IMR-90 (cell line): ENCODE measurements at regions not wholly inside any gene's neighbourhood (a gene's known extent, or its start where the extent isn't known, plus 50 kb on each side); places are given as distances from the start of the nearest gene placed in this dataset.

Experiments
- ATAC-seq: fragments of 200-7000 bp; cut with Tn5 transposase; 2 replicates; pipeline ENCODE4 v1.9.1; 2020; ENCODE audit warnings: low read depth, mild to moderate bottlenecking, moderate library complexity
- BruUV-seq: library from RNA; stranded (reverse); fragments of 400-500 nt; replicated peaks from 2 replicates; lab custom pipeline; 2021; lab: Mats Ljungman, UMichigan
- CTCF ChIA-PET: fragments of 300-600 bp; formaldehyde crosslinking; extraction: SDS; loops from one replicate; lab custom pipeline; 2021; ENCODE audit warnings: antibody characterized with exemption; lab: Yijun Ruan, JAX
- POLR2A ChIA-PET: fragments of 300-600 bp; sonication (Branson Sonifier 250); formaldehyde crosslinking; loops from one replicate; lab custom pipeline; 2022; ENCODE audit warnings: antibody characterized with exemption; ENCODE audit not compliant: unreplicated experiment; lab: Charles Lee
- DNase-seq: peaks from one replicate; pipeline ENCODE4 v3.0.0; 2013
- H2AFZ ChIP-seq: replicated peaks from 2 replicates; pipeline ENCODE3; 2013; ENCODE audit warnings: low read length, mild to moderate bottlenecking; ENCODE audit not compliant: poor library complexity
- H2AK5ac ChIP-seq: 2 replicates; pipeline ENCODE4 v1.6.1; 2013; ENCODE audit warnings: low read depth, low read length, inconsistent platforms
- H2AK9ac ChIP-seq: replicated peaks from 2 replicates; pipeline ENCODE3; 2013; ENCODE audit warnings: mild to moderate bottlenecking, low read depth, low read length, moderate library complexity; ENCODE audit not compliant: poor library complexity
- H2BK120ac ChIP-seq: 2 replicates; pipeline ENCODE4 v1.6.1; 2013; ENCODE audit warnings: low read depth, low read length, inconsistent platforms
- H2BK15ac ChIP-seq: 3 replicates; pipeline ENCODE4 v1.6.1; 2013; ENCODE audit warnings: low read depth, low read length, inconsistent platforms
- H2BK20ac ChIP-seq: 2 replicates; pipeline ENCODE4 v1.6.1; 2013; ENCODE audit warnings: low read depth, mild to moderate bottlenecking, inconsistent platforms, low read length, moderate library complexity
- H2BK5ac ChIP-seq: 2 replicates; pipeline ENCODE4 v1.6.1; 2013; ENCODE audit warnings: mild to moderate bottlenecking, low read depth, low read length, inconsistent platforms; ENCODE audit not compliant: poor library complexity, severe bottlenecking
- H3K14ac ChIP-seq: replicated peaks from 2 replicates; pipeline ENCODE4 v1.6.1; 2013; ENCODE audit warnings: low read depth, low read length, inconsistent platforms
- H3K18ac ChIP-seq: 2 replicates; pipeline ENCODE4 v1.6.1; 2013; ENCODE audit warnings: low read depth, low read length, control low read depth
- H3K23ac ChIP-seq: 2 replicates; pipeline ENCODE4 v1.6.1; 2013; ENCODE audit warnings: low read depth, low read length, inconsistent platforms
- H3K27ac ChIP-seq: 2 replicates; pipeline ENCODE4 v1.5.1; 2013; ENCODE audit warnings: mild to moderate bottlenecking, control low read depth, low read length; ENCODE audit not compliant: insufficient read depth
- H3K27me3 ChIP-seq: 2 replicates; pipeline ENCODE4 v1.6.1; 2013; ENCODE audit warnings: low read length; ENCODE audit not compliant: control insufficient read depth, insufficient read depth
- H3K36me3 ChIP-seq: 2 replicates; pipeline ENCODE4 v1.6.1; 2013; ENCODE audit warnings: low read length, mixed read lengths; ENCODE audit not compliant: control insufficient read depth, insufficient read depth
- H3K4ac ChIP-seq: 2 replicates; pipeline ENCODE4 v1.6.1; 2013; ENCODE audit warnings: low read depth, low read length, inconsistent platforms
- H3K4me1 ChIP-seq: 2 replicates; pipeline ENCODE4 v1.6.1; 2013; ENCODE audit warnings: low read length, mixed read lengths; ENCODE audit not compliant: control insufficient read depth, insufficient read depth
- H3K4me2 ChIP-seq: 2 replicates; pipeline ENCODE4 v1.6.1; 2013; ENCODE audit warnings: low read depth, mild to moderate bottlenecking, control low read depth, low read length, moderate library complexity
- H3K4me3 ChIP-seq: 2 replicates; pipeline ENCODE4 v1.5.1; 2013; ENCODE audit warnings: low read depth, mild to moderate bottlenecking, control low read depth, low read length, moderate library complexity; ENCODE audit not compliant: insufficient read depth
- H3K56ac ChIP-seq: 2 replicates; pipeline ENCODE4 v1.6.1; 2013; ENCODE audit warnings: low read length, inconsistent platforms; ENCODE audit not compliant: insufficient read depth; ENCODE audit errors: extremely low read depth
- H3K79me1 ChIP-seq, 2 experiments: 2 replicates each; pipeline ENCODE4 v1.6.1; 2013; ENCODE audit warnings: low read length in 2 of 2, inconsistent platforms in 1 of 2, low read depth in 1 of 2
- H3K9ac ChIP-seq: 2 replicates; pipeline ENCODE4 v1.6.1; 2013; ENCODE audit warnings: low read depth, low read length, control low read depth
- H3K9me1 ChIP-seq: 2 replicates; pipeline ENCODE4 v1.6.1; 2013; ENCODE audit warnings: low read length, inconsistent platforms; ENCODE audit not compliant: insufficient read depth
- H3K9me3 ChIP-seq: 2 replicates; pipeline ENCODE4 v1.6.1; 2013; ENCODE audit warnings: low read length; ENCODE audit not compliant: control insufficient read depth, insufficient read depth
- H4K20me1 ChIP-seq: 2 replicates; pipeline ENCODE4 v1.6.1; 2013; ENCODE audit warnings: low read length, inconsistent platforms; ENCODE audit not compliant: insufficient read depth
- H4K5ac ChIP-seq: 2 replicates; pipeline ENCODE4 v1.6.1; 2013; ENCODE audit warnings: mild to moderate bottlenecking, low read depth, low read length, control low read depth
- H4K8ac ChIP-seq, 2 experiments: 2 replicates each; pipeline ENCODE4 v1.6.1; 2013; ENCODE audit warnings: low read depth in 2 of 2, low read length in 2 of 2, control low read depth in 1 of 2, inconsistent platforms in 1 of 2
- H4K91ac ChIP-seq: 2 replicates; pipeline ENCODE4 v1.6.1; 2013; ENCODE audit warnings: low read depth, low read length, inconsistent platforms; ENCODE audit not compliant: insufficient read depth
- BHLHE40 ChIP-seq: fragments of 150-350 bp; IDR thresholded peaks from 2 replicates; pipeline ENCODE4 v1.6.1; 2016; ENCODE audit warnings: mild to moderate bottlenecking, low read depth, low read length
- CEBPB ChIP-seq: IDR thresholded peaks from 2 replicates; pipeline ENCODE4 v1.6.1; 2012; ENCODE audit warnings: low read depth, low read length, improper control_type of control experiment
- FOS ChIP-seq: fragments of 150-350 bp; IDR thresholded peaks from 2 replicates; pipeline ENCODE4 v1.6.1; 2016; ENCODE audit warnings: low read depth, low read length
- MAZ ChIP-seq: IDR thresholded peaks from 2 replicates; pipeline ENCODE4 v1.6.1; 2012; ENCODE audit warnings: low read depth, mild to moderate bottlenecking, low read length, improper control_type of control experiment, moderate library complexity, borderline replicate concordance
- MXI1 ChIP-seq: IDR thresholded peaks from 2 replicates; pipeline ENCODE4 v1.6.1; 2012; ENCODE audit warnings: low read depth, mild to moderate bottlenecking, low read length, moderate library complexity, borderline replicate concordance
- RCOR1 ChIP-seq: IDR thresholded peaks from 2 replicates; pipeline ENCODE4 v1.6.1; 2012; ENCODE audit warnings: mild to moderate bottlenecking, low read length, improper control_type of control experiment; ENCODE audit not compliant: insufficient replicate concordance
- SMC3 ChIP-seq: fragments of 150-350 bp; IDR thresholded peaks from 2 replicates; pipeline ENCODE4 v1.6.1; 2016; ENCODE audit warnings: low read depth, mild to moderate bottlenecking, antibody characterized with exemption, low read length, moderate library complexity
- WGBS, 2 experiments: methylation state at CpG; one replicate each; pipeline versions ENCODE4 v1.1.5 to v1.1.7; 2013; ENCODE audit warnings: missing lambda C conversion rate in 2 of 2; ENCODE audit not compliant: insufficient read length in 1 of 2; ENCODE audit errors: extremely low coverage in 2 of 2; 5-methylcytosine and 5-hydroxymethylcytosine counted together
- dilution Hi-C: fragments of 300-500 bp; cut with HindIII; formaldehyde crosslinking; loops from one replicate; pipeline ENCODE4 v1.14.3; 2018; ENCODE audit warnings: low sequenced_read_pairs; ENCODE audit not compliant: unreplicated experiment
- in situ Hi-C: fragments of 300-500 bp; cut with MboI; formaldehyde crosslinking; loops from 3 replicates; pipeline ENCODE4 v1.14.3; 2019; ENCODE audit warnings: low sequenced_read_pairs, inconsistent platforms, mixed read lengths
- intact Hi-C: fragments of 100-400 bp; cut with micrococcal nuclease; formaldehyde crosslinking; loops from 2 replicates; pipeline ENCODE4 v1.10.0; 2022

DNA sequence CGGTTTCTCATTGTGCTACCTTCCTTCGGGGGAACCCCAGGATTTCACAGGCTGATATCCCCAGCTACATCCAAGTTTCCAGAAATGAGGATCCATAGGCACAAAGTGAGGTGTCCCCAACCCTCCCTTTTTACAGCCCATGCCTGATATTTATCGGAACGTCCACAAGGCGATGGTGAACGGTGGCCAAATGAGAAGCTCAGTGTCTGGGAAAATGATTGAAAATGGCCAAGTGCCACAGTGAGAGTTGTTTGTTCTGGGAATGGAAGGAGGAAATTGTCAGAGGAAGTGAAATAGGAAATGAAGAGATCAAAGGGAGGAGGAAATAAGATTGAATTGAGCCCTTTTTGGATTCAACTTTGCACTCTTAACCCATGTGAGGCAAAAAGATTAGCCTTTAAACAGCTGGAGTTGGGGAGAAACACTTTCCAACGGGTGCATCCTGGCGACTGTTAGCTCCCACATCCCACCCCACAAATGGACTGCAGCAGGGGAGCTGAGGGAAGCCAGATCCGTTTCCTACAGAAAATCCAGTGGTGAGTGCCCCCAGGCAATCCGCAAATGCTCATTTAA is 294.4 kb upstream of the IRX5 start:
- Histone ChIP-seq H2BK15ac (no peak overlapping the region), H3K4ac (no peak overlapping the region), H3K4me3 (no peak overlapping the region), H4K20me1 (no peaks in the 10 kb centered on the region), H4K91ac (no peak overlapping the region), H3K56ac (no peak overlapping the region), H3K27ac (no peak overlapping the region), H3K9me3 (no peaks in the 10 kb centered on the region; the same call in 1 of the 2 replicates), H3K9me1 (no peaks in the 10 kb centered on the region), H3K4me1 (no peaks in the 10 kb centered on the region), H3K79me1 (no peaks in the 10 kb centered on the region), H2AK5ac (no peak overlapping the region), H3K14ac (no peak overlapping the region), H3K4me2 (no peak overlapping the region), H3K9ac (no peak overlapping the region), H3K23ac (no peak overlapping the region), H2BK120ac (no peak overlapping the region), H3K36me3 (no peaks in the 10 kb centered on the region), H4K5ac (no peak overlapping the region), H2BK20ac (no peak overlapping the region), H3K18ac (no peak overlapping the region), H2AK9ac (no peak overlapping the region), H3K27me3 (no peaks in the 10 kb centered on the region), H4K8ac (no peak overlapping the region), H2AFZ (no peak overlapping the region), H2BK5ac (no peak overlapping the region)
- ATAC-seq = no peak
- BruUV-seq = no TSS peak
- 47% methylated on average over 2 of the region's 10 CpGs; no CpG with 5 or more reads in 1 of the 2 experiments for WGBS, 2 experiments
- TF ChIP-seq MAZ (no peak), BHLHE40 (no peak), CEBPB (no peak), RCOR1 (no peak), SMC3 (no peak), FOS (no peak), MXI1 (no peak)
- CTCF ChIA-PET = no interaction called here
- in situ Hi-C loops (no loop called here), dilution Hi-C loops (no loop called here), intact Hi-C loops (no loop called here)
- no peak for DNase-seq
- POLR2A ChIA-PET = no interaction called here
